NCI-H1105 treated with DMSO at 0.1 percent for 48 hours (cell line): ENCODE measurements at regions not wholly inside any gene's neighbourhood (a gene's known extent, or its start where the extent isn't known, plus 50 kb on each side); places are given as distances from the start of the nearest gene placed in this dataset.

Experiments used
- DNase-seq: peaks from one replicate; lab custom pipeline; 2025; lab: John Stamatoyannopoulos, UW

GRCh38 chr5:12248831-12249230 is 344.6 kb upstream of the CTNND2 start:
- no peak for DNase-seq

- DNase-seq = no peak
Measured at GRCh38 chr5:12246036-12246435, 341.8 kb upstream of the CTNND2 start.

DNA sequence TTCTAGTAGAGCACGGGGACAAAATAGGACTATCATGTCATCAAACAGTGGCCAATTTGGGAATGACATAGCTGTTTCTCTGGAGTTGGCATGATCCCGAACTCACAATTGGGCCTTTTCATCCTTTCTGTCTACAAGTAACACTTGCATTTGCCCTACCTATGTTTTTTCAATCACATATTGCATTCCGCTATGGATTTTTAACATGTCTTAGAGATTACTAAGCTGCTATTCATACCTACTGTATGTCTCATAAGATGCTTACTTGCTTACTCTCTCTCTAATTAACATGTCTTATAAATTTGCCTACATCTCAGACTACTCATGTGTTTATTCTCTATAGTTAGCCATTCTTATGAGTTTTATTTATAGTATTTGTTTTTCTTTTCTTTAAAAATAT is 341.2 kb upstream of the CTNND2 start:
- DNase-seq = no peak

DNA sequence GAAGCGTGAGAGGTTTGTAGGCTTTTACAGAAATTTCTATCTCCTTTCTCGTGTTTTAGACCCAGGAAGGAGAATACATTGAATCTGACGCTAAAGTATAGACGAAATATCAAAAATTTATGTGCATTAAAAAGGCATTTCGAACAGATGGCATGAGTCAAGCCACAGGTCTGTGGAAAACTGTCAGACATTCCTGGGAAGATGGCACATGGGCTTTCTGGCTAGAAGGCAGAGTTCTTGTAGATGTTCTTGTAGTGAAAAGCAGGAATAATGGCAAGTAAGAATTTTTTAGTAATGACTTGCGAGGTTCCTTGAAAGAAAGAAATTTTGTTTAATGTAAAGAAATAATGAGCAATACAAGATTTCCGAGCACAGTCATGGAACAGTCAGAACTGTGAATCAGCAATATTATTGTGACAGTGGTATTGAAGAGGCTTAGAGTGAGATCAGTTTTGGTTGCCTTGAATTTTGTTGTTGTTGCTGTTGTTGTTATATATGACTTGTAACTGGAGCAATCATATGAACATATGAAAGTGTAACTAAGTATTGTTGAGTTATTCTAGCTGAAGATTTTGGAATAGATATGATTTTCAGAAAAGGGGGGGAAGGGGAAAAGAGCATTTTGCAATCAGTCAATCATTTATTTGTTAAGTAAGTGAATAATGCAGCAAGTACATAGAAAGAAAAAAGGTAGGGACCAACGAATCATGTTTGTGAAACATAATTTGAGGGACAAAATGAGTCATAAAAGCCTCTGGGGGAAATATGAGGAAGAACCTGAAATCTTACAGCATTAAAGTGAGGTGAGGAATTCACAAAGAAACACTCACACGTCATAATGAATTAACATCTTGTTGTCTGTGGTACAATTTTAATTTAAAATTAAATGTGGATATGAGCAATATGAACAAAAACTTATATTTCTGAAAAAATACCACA is 339.0 kb upstream of the CTNND2 start:
- no peak for DNase-seq

GRCh38 chr5:12237837-12238575 is 333.8 kb upstream of the CTNND2 start:
- DNase-seq = no peak

DNA sequence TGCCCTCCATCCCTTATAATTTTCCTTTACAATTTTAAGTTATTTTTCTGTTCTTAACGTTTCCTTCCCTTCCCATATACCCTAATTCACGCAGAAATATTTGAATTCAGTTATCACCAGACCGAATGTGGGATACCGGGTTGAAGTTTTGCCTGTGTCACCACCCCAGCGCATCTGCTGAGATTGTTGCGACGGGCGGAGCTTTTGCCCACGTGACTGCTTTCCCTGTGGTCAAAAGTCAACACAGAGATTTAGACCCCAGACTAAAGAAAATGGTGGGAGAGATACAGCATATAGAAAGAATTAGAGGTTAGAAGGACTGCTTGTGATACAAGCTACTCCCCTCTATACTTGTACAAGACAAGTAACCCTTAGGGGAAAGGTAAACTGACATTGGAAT is 326.4 kb upstream of the CTNND2 start:
- no peak for DNase-seq

GRCh38 chr5:12217039-12217438 is 312.8 kb upstream of the CTNND2 start:
- no peak for DNase-seq

DNA sequence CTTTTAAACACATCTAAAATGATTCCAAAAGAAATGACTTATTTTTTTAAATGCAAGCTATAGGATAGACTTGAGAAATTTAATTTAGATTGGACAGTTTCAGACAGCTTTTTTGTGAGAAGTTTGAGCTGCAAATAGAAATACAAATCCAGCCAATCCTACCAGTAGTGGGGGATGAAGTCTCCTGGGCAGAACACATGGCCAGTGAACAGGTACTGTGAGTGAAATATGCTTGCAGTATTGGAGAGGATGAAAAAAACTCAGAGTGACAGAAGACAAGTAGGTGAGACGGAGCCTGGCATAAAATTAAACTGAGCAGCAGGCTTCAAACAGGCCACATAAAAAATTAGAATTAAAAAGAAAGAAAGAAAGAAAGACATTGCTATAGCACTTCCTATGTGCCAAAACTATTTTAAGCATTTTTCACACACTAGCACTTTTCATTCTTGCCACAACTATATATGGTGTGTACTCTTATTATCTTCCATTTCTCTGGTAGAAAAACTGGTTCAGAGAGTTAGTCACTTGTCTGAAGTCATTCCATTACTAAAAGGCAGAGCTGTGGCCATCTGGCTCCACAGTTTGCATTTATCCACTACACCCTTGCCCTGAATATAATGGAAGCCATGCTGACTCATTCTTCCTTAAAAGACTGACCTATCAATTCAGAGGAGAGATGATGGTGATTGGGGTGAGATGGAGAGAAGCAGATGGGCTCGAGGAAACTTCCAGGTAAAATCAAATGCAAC is 310.2 kb upstream of the CTNND2 start:
- DNase-seq = no peak

DNA sequence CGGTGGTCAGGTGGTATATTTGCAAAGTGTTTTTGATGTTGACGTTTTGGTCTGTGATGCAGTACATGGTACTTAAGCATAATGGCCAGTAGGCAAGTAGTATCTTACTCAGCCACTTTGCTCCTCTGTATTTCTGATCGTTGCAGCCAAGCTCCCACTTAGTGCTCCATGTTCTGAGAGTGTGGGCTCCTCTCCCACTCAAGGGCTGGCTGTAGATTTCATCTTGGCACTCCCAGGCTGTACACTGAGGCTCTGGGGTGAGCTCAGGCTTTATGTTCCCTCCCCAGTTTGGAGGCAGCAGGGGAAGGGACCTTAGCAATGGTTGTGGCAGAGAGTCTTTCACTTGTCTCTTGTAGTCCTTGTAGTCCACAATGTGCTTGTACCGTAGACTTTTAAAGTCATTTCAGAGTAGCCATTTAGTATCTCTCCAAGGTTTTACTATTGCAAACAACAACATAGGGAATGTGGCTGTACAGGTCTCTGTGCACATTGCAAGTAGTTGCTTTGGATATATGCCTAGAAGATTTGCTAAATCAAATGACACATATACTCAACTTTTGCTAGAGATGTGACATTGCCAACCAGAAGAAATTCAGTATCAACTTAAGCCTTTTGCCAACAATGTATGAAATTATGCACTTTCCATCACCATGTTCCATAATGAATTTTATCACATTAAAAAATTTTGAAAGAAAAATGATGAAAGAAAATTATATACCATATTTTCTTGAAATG is 304.3 kb upstream of the CTNND2 start:
- no peak for DNase-seq

GRCh38 chr5:12204761-12205160 is 300.5 kb upstream of the CTNND2 start:
- DNase-seq = no peak

GRCh38 chr5:12193536-12193935 is 289.3 kb upstream of the CTNND2 start:
- DNase-seq = no peak

DNA sequence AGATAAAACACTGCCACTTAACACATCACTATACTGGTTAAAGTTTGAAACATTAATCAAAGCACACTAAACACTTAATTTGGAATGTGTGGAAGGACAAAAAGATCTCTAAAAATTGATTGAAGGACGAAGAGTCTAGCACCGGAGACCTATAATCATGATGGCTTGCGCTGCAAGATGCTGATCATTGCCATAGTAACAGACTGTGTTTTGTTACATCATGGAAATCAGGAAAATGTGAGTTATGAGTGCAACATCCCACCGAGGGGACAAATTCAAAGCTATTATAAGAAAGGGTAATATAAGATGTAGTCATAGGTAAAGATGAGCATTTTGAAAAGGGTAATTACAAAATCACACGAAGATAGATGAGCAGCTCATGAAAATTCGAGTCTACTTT is 278.8 kb upstream of the CTNND2 start:
- DNase-seq = no peak

- DNase-seq = no peak
Measured at GRCh38 chr5:12177851-12178250, 273.6 kb upstream of the CTNND2 start.

GRCh38 chr5:12177225-12177624 is 273.0 kb upstream of the CTNND2 start:
- DNase-seq = no peak

GRCh38 chr5:12175914-12176585 is 271.8 kb upstream of the CTNND2 start:
- DNase-seq = no peak

DNA sequence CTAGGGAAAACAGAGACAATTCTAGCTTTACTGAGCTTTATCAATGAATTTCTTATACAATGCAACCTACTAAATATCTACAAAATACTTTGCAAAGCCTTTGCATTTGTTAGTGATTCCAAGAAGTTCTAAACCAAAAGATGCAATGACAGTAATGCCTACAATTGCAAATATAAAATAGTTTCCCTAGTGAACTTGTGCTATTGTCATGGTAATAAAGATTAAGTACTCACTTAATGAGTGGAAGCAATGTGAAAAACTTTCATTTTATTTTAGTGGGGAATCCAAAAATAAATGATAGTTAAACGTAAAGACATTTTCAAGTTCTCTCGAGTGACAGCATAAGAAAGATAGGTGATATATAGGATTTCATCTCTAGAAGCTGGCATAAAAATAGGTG is 270.5 kb upstream of the CTNND2 start:
- DNase-seq = no peak

DNA sequence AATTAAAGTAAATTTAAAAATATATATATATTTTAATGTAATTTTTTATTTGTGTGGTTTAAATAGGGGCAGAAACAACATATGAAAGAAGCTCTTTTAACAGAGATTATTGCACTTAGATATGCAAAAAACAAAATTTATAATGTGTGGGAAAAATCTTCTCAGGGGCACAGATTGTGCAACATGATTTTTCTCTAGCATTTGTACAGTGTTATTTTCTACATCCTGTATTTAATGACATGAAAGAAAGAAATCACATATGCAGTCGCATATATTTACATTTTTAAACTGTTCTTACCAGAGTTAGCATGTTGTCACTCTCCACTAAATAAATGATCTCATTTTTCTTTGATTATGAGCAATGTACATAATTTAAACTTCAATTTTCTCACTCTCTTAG is 265.3 kb upstream of the CTNND2 start:
- no peak for DNase-seq

GRCh38 chr5:12162863-12163262 is 258.6 kb upstream of the CTNND2 start:
- DNase-seq = no peak

GRCh38 chr5:12147513-12147912 is 243.3 kb upstream of the CTNND2 start:
- DNase-seq = no peak

GRCh38 chr5:12141496-12141895 is 237.2 kb upstream of the CTNND2 start:
- no peak for DNase-seq

DNA sequence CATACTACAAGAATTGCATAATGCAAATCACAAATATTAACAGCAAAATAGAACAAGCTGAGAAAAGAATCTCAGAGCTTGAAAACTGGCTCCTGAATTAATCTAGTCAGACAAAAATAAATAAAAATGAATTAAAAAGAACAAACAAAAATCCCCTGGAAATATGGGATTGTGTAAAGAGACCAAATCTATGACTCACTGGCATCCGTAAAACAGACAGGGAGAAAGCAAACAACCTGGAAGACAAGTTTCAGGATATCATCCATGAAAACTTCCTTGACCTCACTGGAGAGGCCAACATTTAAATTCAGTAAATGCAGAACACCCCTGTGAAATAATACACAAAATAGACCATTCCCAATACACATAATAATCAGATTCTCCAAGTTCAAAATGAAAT is 229.3 kb upstream of the CTNND2 start:
- DNase-seq = no peak
